Activated CD8-positive, alpha-beta T cell treated with anti-CD3 and anti-CD28 coated beads for 36 hours (primary cell): ENCODE measurements at regions not wholly inside any gene's neighbourhood (a gene's known extent, or its start where the extent isn't known, plus 50 kb on each side); places are given as distances from the start of the nearest gene placed in this dataset.

Experiments used
- ATAC-seq: fragments of 200-7000 bp; cut with Tn5 transposase; one replicate; pipeline ENCODE4 v1.10.0; 2021; ENCODE audit warnings: mild to moderate bottlenecking, moderate library complexity
- CTCF ChIA-PET: fragments of 350-600 bp; sonication (Branson Sonifier 250); formaldehyde crosslinking; loops from one replicate; lab custom pipeline; 2021; ENCODE audit warnings: antibody characterized with exemption; lab: Charles Lee
- POLR2A ChIA-PET: fragments of 350-600 bp; sonication (Branson Sonifier 250); formaldehyde crosslinking; loops from one replicate; lab custom pipeline; 2021; ENCODE audit warnings: antibody characterized with exemption; lab: Charles Lee
- DNase-seq: peaks from one replicate; pipeline ENCODE4 v3.0.0-alpha.2; 2020
- H3K27ac Mint-ChIP-seq: one replicate; pipeline ENCODE4 v1.8.0; 2021; ENCODE audit warnings: mild to moderate bottlenecking, mixed read lengths
- H3K27me3 Mint-ChIP-seq: one replicate; pipeline ENCODE4 v1.8.0; 2021; ENCODE audit warnings: mixed read lengths
- H3K36me3 Mint-ChIP-seq: one replicate; pipeline ENCODE4 v1.8.0; 2021; ENCODE audit warnings: low read depth, mixed read lengths
- H3K4me1 Mint-ChIP-seq: one replicate; pipeline ENCODE4 v1.8.0; 2021; ENCODE audit warnings: low read depth, mixed read lengths
- H3K4me3 Mint-ChIP-seq: one replicate; pipeline ENCODE4 v1.8.0; 2021; ENCODE audit warnings: mild to moderate bottlenecking, moderate library complexity, mixed read lengths
- H3K9me3 Mint-ChIP-seq: one replicate; pipeline ENCODE4 v1.8.0; 2021; ENCODE audit warnings: mixed read lengths
- intact Hi-C: fragments of 100-400 bp; cut with micrococcal nuclease; formaldehyde crosslinking; loops from one replicate; pipeline ENCODE4 v1.10.0; 2022
- TF ChIP-seq, protein P1 (sequence below): fragments of 200-600 bp; IDR thresholded peaks from one replicate; pipeline ENCODE4 v1.8.0; 2022; ENCODE audit warnings: antibody characterized with exemption, mild to moderate bottlenecking

DNA sequence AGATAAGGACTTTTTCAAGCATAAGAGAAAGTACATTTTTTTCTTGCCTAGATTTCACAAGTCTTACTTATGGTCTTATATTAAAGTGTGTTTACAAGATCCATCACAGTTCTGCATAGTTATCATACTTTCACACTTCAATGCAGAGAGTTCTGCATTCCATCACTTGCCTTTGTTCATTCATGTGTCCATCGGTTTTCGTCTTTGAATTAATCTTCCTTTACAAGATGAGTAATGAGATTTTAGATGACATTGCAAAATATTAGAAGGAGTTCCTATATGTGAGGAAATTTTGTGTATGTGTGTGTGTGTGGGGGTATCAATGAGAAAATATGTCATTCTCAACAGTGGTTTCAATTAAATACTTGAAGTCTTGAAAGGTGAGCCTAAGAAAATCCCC, 98.1 kb upstream of the GUCY1A2 start:
- POLR2A ChIA-PET = no interaction called here
- no peak for ATAC-seq
- TF ChIP-seq, protein P1, sequence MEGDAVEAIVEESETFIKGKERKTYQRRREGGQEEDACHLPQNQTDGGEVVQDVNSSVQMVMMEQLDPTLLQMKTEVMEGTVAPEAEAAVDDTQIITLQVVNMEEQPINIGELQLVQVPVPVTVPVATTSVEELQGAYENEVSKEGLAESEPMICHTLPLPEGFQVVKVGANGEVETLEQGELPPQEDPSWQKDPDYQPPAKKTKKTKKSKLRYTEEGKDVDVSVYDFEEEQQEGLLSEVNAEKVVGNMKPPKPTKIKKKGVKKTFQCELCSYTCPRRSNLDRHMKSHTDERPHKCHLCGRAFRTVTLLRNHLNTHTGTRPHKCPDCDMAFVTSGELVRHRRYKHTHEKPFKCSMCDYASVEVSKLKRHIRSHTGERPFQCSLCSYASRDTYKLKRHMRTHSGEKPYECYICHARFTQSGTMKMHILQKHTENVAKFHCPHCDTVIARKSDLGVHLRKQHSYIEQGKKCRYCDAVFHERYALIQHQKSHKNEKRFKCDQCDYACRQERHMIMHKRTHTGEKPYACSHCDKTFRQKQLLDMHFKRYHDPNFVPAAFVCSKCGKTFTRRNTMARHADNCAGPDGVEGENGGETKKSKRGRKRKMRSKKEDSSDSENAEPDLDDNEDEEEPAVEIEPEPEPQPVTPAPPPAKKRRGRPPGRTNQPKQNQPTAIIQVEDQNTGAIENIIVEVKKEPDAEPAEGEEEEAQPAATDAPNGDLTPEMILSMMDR = no peak
- H3K4me3 Mint-ChIP-seq = no peak overlapping the region
- no peaks in the 10 kb centered on the region for H3K36me3 Mint-ChIP-seq
- intact Hi-C loops = no loop called here
- CTCF ChIA-PET = no interaction called here
- peaks cover 10% of the 10 kb centered on the region for H3K9me3 Mint-ChIP-seq
- no peaks in the 10 kb centered on the region for H3K27me3 Mint-ChIP-seq
- no peak for DNase-seq
- no peaks in the 10 kb centered on the region for H3K4me1 Mint-ChIP-seq
- no peak overlapping the region for H3K27ac Mint-ChIP-seq

- POLR2A ChIA-PET = no interaction called here
- Mint-ChIP-seq H3K36me3 (no peaks in the 10 kb centered on the region), H3K27me3 (no peaks in the 10 kb centered on the region), H3K4me3 (no peak overlapping the region), H3K9me3 (peaks cover 8% of the 10 kb centered on the region), H3K27ac (no peak overlapping the region), H3K4me1 (no peaks in the 10 kb centered on the region)
- TF ChIP-seq, protein P1 = no peak
- CTCF ChIA-PET = no interaction called here
- ATAC-seq (no peak), DNase-seq (no peak)
- intact Hi-C loops = no loop called here
Observed at GRCh38 chr11:107102692-107103477, 84.6 kb upstream of the GUCY1A2 start.

DNA sequence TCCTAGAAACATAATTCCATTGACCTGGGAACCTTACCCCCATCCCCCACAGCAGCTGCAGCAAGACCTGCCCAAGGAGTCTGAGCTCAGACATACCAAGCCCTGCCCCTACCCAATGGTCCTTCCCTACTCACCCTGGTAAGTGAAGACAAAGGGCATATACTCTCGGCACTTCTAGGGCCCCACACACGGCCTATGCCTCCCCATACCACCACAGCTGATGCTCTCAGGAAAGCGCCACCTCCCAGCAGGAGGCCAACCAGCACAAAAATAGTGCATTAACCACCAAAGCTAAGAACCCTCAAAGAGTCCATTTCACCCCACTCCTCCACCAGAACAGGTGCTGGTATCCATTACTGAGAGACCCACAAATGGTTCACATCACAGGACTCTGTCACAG, 74.4 kb upstream of the GUCY1A2 start:
- Mint-ChIP-seq H3K9me3 (peaks cover 31% of the 10 kb centered on the region), H3K36me3 (no peaks in the 10 kb centered on the region), H3K27me3 (no peaks in the 10 kb centered on the region), H3K4me3 (no peak overlapping the region), H3K4me1 (no peaks in the 10 kb centered on the region), H3K27ac (no peak overlapping the region)
- DNase-seq (no peak), ATAC-seq (no peak)
- TF ChIP-seq, protein P1 = no peak
- intact Hi-C loops = no loop called here
- ChIA-PET POLR2A (no interaction called here), CTCF (no interaction called here)

DNA sequence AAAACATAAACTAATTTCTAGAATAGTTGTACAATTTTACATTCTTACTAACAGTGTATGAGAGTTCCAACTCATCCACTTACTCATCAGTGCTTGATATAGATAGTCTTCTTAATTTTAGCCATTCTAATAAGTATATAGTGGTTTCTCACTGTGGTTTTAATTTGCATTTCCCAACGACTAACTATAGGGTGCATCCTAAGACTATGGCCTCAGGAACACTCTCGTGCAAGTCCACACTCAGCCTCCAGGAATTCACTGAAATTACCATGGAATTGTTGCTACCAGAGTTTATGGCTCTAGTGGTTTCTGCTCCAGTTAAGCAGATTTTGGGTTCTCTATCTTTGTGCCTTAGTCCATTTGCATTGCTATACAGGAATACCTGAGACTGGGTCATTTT, 60.1 kb upstream of the GUCY1A2 start:
- intact Hi-C loops = no loop called here
- peaks cover 19% of the 10 kb centered on the region for H3K9me3 Mint-ChIP-seq
- no peak for ATAC-seq
- no peaks in the 10 kb centered on the region for H3K36me3 Mint-ChIP-seq
- TF ChIP-seq, protein P1 = no peak
- ChIA-PET POLR2A (no interaction called here), CTCF (no interaction called here)
- H3K4me3 Mint-ChIP-seq = no peak overlapping the region
- no peak for DNase-seq
- no peak overlapping the region for H3K27ac Mint-ChIP-seq
- no peaks in the 10 kb centered on the region for H3K4me1 Mint-ChIP-seq
- no peaks in the 10 kb centered on the region for H3K27me3 Mint-ChIP-seq

- POLR2A ChIA-PET = no interaction called here
- no peaks in the 10 kb centered on the region for H3K4me1 Mint-ChIP-seq
Observed at GRCh38 chr11:107076832-107077231, 58.6 kb upstream of the GUCY1A2 start.

More at GRCh38 chr11:107076832-107077231, 58.6 kb upstream of the GUCY1A2 start:
- intact Hi-C loops = no loop called here
- ATAC-seq (no peak), DNase-seq (no peak)
- TF ChIP-seq, protein P1 = no peak
- Mint-ChIP-seq H3K27ac (no peak overlapping the region), H3K9me3 (peaks cover 13% of the 10 kb centered on the region), H3K4me3 (no peak overlapping the region), H3K27me3 (no peaks in the 10 kb centered on the region), H3K36me3 (no peaks in the 10 kb centered on the region)
- CTCF ChIA-PET = no interaction called here
